ELF-1 (cell line): ENCODE measurements at regions not wholly inside any gene's neighbourhood (a gene's known extent, or its start where the extent isn't known, plus 50 kb on each side); places are given as distances from the start of the nearest gene placed in this dataset.
"Not testable (repeated sequence)": the region's sequence is repeated elsewhere in the genome, so short reads cannot be mapped to it uniquely, and the experiment has no call there.

Experiments used
- DNase-seq: peaks from one replicate; pipeline ENCODE4 v3.0.0-alpha.2; 2016; ENCODE audit warnings: low read depth, low spot score

DNA sequence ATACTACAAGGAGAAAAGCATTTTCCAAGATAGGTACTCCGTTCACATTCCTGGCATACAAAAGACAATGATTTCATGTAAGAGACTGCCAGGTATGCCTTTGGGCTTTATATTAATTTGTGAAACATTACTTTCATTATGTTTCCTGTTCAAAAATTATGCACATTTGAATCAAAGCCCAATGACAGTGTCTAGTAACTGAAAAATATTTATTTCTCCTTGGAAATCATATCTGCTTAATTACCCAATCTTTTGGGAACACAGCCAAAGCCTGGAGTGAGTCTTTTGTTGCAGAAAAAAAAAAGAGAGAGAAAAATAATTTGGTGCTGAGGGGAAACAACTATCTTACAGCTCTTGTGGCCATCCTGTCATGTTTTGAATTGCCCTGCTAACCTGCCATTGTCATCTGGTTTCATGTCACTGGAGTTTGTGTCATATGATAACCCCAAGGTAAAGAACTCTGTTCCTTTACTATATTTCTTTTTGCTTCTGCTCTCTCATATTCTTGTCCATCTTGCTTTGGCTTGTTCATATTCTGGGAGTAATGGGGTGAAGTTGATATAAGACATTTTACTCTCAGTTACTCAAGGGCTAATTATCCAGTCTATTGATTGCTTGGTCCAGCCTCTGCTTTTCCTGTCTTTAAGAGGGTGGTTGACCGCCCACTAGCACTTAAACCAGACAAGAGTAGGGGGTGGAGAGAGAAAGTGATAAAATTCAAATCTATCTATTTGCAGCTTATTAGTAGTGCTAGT, 238.3 kb upstream of the NUDT12 start:
- DNase-seq = no peak

DNA sequence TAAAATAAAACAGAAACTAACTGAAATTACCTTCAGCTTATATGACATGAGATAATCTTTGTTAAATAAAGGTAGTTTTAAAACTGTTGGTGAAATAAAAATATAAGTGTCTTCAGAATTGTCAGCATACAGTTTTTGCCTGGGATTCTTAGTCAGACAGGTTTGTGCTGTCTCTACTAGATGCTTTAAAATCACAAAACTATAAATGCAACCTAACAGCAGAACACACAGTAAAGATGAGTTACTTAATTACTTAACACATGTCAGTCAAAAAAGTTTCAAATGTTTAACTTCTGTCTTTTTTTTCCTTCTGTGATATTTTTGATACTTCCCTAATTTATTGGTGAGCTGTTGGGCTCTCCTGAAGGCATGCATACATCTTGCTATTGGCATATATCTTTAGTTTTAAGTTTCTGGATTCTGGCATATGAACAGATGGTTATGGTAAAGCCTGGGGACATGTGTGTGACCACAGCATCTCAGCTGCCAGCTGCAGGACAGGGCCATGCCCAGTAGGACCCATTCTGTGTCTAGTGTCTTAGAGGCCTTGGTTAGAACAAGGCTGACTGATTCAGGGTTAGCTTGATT, 231.1 kb upstream of the NUDT12 start:
- DNase-seq = no peak

DNA sequence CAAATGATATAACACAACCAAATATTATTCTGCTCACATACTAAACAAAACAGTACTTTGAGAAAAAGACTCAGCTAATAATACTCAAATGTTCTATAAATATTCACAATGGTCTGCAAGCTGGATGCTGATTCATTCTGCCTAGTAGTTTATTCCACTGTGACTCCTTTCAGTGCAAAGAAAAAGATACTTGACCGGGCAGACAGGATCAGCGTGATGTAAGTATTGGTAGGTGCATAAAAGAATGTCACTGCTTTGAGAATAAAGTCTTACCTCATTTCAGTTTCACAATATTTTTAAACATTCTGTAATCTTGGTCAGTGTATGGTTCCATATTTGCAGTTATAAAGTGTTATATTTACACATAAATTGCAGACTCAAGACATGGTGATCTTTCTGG, 223.0 kb upstream of the NUDT12 start:
- DNase-seq = no peak

DNA sequence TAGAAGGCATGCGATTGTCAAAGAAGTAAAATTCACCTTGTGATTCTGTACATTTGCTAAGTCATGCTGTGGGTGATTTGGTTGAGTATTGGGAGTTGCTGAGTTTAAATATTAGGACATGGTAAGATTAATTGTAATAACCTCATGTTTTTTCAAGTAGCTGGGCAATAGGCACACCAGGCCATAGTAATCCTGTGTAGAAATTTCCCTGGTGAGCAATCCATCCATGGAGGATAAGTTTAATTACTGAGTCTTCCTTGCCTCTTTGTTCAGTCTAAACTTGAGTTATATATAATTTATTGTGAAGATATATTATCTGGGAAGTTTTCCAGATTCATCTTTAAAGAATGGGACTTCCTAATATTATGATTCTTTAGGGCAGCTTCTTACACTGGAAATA, 221.1 kb upstream of the NUDT12 start:
- DNase-seq = no peak

DNA sequence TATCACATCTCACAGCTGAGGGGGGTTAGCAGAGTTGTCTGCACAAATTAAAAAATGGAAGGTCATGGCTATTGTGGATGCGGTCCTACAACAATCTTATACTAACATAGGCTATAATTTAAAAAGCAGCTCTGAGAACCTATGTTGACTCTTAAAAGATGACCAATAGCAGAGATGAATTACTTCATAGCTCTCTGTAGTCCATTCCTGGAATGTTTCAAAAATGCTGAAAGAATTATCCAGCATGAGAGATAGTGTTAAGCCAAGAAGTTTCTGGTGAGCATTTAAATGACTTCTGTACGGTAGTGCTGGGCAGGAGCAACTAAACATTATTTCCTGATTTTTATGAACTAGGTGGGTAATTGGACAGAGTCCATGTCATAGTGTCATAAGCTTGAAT, 218.2 kb upstream of the NUDT12 start:
- no peak for DNase-seq

DNA sequence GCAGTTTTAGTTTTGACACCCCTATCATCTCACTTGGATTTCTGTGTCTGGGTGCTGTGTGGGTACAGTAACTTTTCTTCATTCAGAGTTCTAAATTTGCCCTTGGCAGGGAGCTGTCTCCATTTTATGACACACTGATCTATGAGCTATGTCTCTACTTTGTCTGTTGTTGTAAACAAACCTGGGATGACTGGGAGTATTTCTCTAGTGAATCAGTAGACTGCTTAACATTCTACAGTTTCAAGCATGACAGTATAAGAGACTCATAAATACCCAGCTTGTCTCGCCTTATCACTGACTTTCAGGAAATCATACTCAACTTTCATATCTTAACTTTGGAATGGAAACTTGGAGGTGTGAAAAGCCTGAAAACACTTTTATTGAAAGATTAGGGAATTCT, 212.1 kb upstream of the NUDT12 start:
- no peak for DNase-seq

DNA sequence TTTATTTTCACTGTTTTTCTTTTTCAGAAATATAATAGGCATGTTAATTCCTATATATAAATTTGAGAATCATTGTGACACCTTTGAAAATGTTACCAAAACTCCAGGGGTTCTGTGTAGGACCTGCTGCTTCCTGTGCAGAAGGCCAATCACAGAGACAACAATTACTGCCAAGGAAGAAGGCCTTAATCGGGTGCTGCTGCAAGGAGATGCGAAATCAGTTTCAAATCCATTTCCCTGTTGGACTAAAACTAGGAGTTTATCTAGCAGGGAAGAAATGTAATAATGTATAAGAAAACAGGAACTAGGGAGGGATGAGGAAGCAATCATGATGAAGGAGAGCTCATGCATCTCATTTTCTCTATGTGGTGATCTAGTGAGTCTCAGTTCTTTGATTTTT, 209.7 kb upstream of the NUDT12 start:
- DNase-seq = no peak

DNA sequence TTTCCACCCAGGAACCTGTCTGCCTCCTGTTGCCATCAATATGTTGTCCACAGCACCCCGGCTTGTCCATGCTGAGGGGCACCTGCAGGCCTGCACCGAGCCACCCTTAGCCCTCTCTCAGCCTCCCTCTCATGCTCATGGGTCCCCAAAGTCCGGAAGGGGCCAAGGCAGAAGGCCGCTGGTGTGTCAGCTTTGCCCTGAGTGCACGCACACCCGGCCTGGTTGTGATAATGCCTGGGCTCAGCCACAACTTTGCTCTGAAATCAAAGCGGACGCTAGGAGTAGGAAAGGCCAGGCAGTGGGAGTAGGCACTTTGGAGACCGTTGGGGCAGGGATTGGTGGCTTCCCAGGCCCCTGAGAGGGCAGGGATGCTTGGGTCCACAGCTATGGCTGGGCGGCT, 201.8 kb upstream of the NUDT12 start:
- no peak for DNase-seq

DNA sequence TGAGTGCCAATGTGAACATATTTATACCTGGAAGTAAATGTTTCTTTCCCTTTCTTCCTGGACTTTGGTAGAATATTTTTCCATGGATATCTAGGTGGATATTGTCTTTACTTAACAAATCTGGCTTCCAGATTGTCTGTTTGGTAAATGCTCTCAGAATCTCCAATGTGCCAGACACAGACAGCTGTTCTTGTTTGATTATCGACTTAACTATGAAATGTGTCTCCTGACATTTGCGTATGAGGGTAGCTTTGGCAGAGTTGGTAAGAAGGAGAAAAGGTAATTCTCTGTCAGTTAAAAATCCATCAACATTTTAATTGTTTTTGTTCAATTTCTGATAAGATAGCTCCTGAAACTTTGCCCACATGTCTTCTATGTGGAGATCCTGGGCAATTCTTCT, 196.4 kb upstream of the NUDT12 start:
- DNase-seq = no peak

DNA sequence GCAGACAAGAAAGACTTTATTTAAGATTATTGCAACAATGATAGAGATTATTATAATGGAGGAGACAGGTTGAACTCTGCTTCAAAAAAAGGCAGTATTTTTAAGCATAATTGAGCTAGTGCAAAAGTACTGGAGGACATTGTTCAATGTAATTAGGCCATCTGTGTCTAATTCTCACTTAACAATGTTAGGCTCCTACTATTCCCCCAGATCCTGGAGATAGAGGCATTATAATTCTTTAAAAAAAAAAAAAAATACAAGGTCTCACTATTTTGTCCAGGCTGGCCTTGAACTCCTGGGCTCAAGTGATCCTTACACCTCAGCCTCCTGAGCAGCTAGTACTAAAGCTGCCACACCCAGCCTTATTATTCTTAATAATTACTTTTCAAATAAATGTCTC, 193.4 kb upstream of the NUDT12 start:
- no peak for DNase-seq

DNA sequence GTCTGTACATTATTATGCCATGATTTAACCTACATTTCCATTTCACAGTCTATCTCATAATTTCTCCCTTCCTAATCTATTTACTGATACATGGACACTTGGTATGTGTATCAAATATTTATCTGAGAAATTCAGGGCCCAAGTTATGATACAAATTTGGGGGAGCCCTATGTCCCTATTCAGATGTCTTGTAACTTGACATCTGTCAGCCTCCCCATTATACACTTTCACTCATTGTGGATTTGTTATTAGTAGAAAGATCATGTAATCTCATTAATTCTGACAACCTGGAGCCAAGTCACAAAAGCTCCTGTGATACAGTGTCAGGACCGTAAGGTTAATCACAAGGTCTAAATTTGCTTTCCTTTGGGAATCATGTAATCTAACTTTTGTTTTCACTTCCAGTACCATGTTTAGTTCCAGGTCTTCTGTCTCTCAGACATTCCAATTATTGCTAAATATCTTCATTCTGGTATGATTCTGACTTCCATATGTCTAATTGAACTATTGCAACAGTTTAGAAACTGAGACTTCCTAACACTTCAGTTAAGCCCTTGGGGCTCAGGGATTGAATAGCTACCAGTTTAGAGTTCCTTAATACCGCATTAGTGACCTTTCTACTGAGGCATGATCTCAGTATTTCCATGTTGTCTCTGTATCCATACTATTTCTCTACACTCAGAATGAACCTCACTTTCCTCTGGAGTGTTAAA, 182.9 kb upstream of the NUDT12 start:
- DNase-seq = no peak

DNA sequence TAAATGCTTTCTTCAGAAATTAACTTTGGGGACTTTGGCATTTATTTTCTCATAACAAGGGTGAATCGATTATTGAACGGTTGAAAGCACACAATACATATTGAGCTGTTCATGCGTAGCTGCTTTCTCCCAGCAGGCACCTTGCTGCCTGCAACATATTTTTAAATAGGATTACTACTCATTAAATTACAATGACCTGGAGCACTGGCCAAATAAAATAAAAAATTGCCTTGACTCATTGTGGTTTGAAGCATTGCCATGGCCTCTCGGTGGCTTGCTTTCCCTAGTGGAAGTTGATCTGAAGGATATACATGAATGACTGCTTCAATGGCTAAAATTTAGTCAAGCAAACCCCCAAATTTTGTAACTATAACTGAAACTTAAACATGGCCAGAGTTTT, 181.6 kb upstream of the NUDT12 start:
- no peak for DNase-seq

DNA sequence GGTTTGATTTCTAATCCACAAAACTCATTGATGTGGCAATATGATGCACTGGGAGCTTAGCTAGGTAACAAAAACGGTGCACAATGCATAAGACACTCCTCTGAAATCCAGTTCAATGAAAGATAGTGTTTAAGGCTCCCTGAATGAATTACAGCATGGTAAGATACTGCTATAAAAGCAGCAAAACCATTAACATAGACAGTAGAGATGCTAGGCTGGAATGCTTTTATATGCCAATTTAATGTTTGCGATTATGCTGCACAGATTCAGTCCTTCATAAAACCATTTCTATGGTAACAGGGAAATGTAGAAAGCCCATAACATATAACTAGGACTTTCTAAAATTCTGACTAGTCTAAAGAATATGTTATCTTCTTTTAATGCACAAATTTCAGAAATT, 180.8 kb upstream of the NUDT12 start:
- no peak for DNase-seq

DNA sequence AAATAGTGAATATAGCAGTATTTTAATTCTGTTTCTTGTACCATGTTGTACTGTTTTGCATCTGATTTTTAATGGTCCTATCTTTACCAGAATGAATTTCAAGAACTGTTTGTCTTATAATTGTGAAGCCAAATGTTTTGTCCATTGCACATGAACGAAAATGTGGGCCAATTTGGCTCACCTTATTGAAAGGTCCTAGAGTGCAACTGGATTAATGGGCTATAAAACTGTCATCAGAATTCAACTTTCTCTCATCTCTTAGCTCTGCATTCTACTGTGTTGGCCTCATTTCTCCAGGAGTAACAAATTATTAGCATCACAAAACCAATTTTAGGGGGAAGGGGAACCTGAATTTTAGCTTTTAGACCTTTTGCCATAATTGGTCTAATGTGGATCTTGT, 179.4 kb upstream of the NUDT12 start:
- no peak for DNase-seq

DNA sequence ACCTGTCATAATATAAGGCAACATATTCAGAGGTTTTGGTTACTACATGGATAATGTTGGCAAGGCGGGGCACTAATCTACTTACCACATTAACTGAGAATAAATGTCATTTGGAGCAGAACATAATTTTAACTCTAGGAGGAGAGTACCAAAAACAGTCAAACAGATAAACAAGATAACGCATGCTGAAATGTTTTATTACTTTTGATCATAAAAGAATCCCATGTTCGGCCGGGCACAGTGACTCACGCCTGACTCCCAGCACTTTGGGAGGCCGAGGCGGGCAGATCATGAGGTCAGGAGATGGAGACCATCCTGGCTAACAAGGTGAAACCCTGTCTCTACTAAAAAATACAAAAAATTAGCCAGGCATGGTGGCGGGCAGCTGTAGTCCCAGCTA, 173.8 kb upstream of the NUDT12 start:
- not testable (repeated sequence) for DNase-seq

DNA sequence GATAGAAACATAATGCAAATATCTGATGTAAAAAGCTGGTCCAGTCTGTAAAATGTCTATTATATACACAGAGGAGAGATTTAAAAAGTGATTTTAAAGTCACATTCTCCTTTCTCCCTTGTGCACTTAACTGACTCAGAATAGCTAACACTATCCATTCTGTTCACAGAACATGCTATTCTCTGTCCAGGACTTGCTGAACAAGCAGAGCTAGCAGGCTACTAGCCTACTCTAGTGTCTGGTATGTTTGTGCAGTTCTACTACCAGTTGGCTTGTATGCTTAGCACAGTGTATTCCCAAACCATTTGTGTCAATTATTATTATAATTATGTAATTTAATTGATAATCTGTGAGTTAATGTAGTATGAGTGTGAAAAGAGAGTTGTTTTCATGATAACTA, 161.7 kb upstream of the NUDT12 start:
- DNase-seq = no peak

DNA sequence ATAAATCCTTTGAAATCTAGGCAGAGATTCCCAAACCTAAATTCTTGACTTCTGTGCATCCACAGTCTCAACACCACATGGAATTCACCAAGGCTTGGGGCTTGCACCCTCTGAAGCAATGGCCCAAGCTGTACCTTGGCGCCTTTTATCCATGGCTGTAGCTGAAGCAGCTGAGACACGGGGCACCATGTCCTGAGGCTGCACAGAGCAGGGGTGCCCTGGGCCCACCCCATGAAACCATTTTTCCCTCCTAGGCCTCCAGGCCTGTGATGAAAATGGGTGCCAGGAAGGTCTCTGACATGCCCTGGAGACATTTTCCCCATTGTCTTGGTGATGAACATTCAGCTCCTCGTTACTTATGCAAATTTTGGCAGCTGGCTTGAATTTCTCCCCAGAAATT, 158.6 kb upstream of the NUDT12 start:
- no peak for DNase-seq

DNA sequence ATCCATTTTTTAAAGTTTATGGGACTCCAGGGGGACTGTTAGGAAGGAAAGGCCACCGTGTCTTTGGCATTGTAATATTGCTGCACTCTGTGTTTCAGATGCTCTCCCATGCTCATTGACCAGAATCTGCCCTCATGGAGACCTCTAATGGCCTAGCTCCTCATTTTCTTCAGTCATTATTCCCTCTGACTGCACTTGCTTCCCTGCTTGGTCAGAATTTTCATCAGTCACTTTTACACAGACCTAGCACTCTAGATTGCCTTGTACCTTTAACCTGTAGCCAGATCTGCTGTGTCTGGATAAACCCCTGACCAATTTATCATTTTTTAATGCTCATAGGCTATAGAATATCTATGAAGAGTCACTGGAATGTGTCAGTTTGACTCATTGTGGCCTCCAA, 155.5 kb upstream of the NUDT12 start:
- DNase-seq = no peak

DNA sequence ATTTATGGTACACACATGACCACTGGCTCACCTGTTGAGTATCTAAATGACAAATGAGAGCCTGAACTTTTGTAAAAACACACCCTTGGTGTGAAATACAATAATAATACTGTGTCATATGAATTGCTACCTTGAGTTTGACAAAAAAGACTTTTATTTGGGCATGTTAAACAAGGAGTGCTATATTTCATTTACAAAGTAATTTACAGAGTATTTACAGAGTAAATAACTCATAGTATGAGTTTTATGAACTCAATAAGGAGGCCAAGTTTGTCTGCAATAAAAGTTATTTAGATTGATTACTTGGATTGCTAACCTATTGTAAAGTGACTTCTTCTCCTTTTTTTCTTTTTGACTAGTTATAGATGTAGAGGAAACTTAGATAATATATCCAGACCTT, 146.0 kb upstream of the NUDT12 start:
- DNase-seq = no peak

DNA sequence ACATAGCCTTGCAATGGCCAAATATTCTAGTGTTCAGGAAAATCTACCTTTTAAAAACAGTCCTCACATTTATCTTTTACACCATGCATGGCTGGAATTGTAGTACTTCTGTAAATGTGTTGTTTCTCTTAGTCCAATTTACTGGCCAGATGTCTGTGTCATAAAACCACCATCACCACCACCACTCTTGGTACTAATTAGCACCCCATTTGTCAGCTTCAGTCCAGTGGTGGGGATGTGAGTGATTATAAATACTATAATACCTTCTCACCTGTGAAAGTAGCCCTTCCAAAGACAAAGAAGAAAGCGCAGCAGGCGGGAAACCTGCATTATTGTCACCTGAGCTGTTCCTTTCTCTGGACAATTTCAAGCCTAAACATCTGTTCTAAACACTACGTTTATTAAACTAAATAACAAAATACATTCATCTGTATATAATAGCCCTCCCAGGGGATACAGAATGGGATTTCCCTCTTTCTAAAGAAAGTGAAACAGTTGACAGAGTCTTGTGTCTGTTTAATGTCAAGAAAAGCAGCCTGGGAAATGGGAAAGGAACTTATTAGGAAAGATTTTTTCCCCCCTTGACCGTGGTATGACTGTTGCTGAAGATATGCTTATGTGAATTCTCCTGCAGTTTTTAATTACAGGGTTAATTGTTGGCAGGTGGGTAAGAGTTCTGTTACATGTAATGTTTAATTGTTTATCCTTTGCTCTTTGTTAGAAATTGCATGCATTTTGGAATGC, 144.5 kb upstream of the NUDT12 start:
- DNase-seq = no peak

DNA sequence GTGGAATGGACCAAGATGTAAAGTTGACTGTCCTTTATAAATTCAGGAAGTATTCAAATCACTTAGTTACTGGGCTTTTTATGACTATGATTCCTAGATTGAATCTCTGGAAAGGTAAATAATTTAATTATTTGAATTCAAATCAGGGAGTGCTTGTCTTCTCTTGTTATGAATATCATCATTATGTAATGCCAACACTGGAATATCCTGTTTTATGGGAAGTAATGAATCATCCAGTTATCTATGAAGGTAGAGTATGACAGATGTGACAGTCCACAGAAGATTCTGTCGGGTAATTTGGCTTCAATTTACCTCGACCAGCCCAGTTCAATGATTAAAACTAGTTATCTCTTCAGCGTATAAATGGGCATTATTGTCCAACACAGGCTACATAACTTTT, 141.0 kb upstream of the NUDT12 start:
- no peak for DNase-seq

DNA sequence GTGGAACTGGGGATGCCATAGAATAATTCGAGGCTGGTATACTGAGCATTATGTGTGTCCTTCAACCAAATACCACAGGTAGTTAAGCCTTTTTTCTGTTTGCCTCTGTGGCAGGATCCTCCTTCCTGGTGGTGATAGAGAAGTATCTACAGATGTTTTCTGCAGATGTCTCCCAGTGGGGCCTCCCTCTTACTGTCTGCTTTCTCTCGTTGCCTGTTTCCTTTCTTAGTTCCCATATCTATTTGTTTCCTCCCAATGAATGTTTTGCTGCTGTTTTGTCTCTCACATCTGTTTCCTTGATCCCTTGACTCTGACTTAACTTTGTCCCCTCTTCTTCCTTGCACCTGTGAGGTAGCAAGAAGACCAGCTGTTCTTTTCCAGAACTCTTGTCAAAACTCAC, 130.9 kb upstream of the NUDT12 start:
- DNase-seq = no peak

DNA sequence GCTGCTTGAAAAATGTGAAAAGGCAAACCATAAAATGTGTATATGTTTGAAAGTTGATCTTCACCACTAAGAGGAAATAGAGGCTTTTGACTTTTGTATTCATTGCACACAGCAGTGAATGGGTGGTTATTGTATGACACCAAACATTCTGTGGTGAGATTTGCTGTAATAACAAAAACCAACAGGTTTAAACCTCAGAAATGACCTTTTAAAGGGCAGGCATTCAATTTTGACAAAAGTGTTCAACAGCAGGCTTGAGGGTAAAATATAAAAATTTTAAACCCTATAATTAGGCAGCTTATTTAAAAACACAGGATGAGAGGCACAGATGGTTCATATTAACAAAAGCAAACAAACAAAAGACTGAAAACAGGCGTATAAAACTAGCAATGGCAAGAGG, 128.1 kb upstream of the NUDT12 start:
- DNase-seq = no peak
